ENCODE measurements at regions not wholly inside any gene's neighbourhood (a gene's known extent, or its start where the extent isn't known, plus 50 kb on each side); places are given as distances from the start of the nearest gene placed in this dataset.

GRCh38 chr4:153034681-153035080, 98.6 kb downstream of the FHDC1 start:
- 57% methylated on average over 3 of the region's 3 CpGs for WGBS (ENCODE audit: missing lambda C conversion rate)
- CTCF ChIA-PET, result no interaction called here
- FAIRE-seq, result no peak

DNA sequence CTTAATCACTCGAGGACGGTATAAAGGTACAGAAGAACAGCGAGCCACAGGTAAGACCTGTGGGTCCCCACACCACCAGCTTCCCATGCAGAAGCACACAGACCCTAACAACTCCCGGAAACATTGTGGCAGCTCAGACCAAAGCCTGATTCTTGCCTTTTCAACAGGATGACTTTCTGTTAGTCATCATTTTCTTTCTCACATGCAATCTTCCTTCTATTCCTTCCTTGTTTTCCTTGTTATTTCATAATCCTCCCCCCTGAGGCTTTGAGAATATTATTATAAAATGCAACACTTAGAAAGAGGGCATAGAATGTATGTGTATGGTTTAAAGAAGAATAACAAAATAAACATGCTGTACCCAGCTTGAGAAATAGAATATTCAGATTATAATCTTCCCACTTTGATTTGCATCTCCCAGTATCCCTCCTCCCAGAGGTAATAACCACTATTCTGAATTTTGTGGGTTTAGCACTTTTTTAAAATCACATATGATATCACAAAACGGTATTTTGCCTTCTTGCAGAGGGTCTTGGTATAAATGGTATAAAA, 100.9 kb downstream of the FHDC1 start:
- POLR2A ChIA-PET, result no interaction called here
- Histone ChIP-seq H3K4me1 (0 out of 3 replicates have a peak, but pooled peaks cover 5% of the 10 kb centered on the region), H3K9me3 (no peaks in the 10 kb centered on the region), H3K27ac (no peak overlapping the region), H3K4me3 (no peak overlapping the region), H3K4me2 (no peak overlapping the region)
- CTCF ChIA-PET, result interaction anchor here (0.5 kb wide), 1 partner anchor 193 kb away, joined by 3 read pairs; no protein-coding TSS in a partner anchor
- DNase-seq (ENCODE audit: low read depth in 1 of 2, low spot score in 1 of 2) (no peak), FAIRE-seq (no peak), ATAC-seq (no peak)
- 49% methylated on average over 5 of the region's 5 CpGs for WGBS (ENCODE audit: missing lambda C conversion rate)
- TF ChIP-seq CEBPB (IDR thresholded peaks at IDR 0.05) (no peak), RCOR1 (IDR thresholded peaks at IDR 0.05; ENCODE audit: low read depth, low read length) (no peak), TFCP2L1 (CRISPR knock-in tag; IDR thresholded peaks at IDR 0.05) (no peak), JUN (IDR thresholded peaks at IDR 0.05) (no peak), CHD4 (IDR thresholded peaks at IDR 0.05; ENCODE audit: borderline replicate concordance) (no peak), BHLHE40 (IDR thresholded peaks at IDR 0.05; ENCODE audit: low read depth, low read length) (no peak), TP53 (CRISPR knock-in tag; IDR thresholded peaks at IDR 0.05) (no peak), E2F6 (IDR thresholded peaks at IDR 0.05; ENCODE audit: borderline replicate concordance, low read depth) (no peak), FOSL2 (IDR thresholded peaks at IDR 0.05) (no peak), FOSL2 (CRISPR knock-in tag; IDR thresholded peaks at IDR 0.05) (no peak), CBX8 (IDR thresholded peaks at IDR 0.05) (no peak)
- TF ChIP-seq, protein P1, sequence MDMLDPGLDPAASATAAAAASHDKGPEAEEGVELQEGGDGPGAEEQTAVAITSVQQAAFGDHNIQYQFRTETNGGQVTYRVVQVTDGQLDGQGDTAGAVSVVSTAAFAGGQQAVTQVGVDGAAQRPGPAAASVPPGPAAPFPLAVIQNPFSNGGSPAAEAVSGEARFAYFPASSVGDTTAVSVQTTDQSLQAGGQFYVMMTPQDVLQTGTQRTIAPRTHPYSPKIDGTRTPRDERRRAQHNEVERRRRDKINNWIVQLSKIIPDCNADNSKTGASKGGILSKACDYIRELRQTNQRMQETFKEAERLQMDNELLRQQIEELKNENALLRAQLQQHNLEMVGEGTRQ (IDR thresholded peaks at IDR 0.05), result no peak

More at GRCh38 chr4:153034681-153035080, 98.6 kb downstream of the FHDC1 start:
- Histone ChIP-seq H3K27ac (no peak overlapping the region), H3K4me1 (0 out of 3 replicates have a peak, but pooled peaks cover 5% of the 10 kb centered on the region), H3K4me3 (no peak overlapping the region), H3K9me3 (no peaks in the 10 kb centered on the region), H3K4me2 (no peak overlapping the region)
- no peak for TF ChIP-seq RFX5 (IDR thresholded peaks at IDR 0.05)
- TF ChIP-seq ZC3H11A (IDR thresholded peaks at IDR 0.05), result no peak
- no peak for TF ChIP-seq CHD2 (IDR thresholded peaks at IDR 0.05; ENCODE audit: low read length, partially characterized antibody)
- TF ChIP-seq MAZ (IDR thresholded peaks at IDR 0.05; ENCODE audit: borderline replicate concordance, low read depth, low read length), result no peak
- TF ChIP-seq MYC (IDR thresholded peaks at IDR 0.05; ENCODE audit: borderline replicate concordance, low read length), result no peak
- TF ChIP-seq CBX2 (IDR thresholded peaks at IDR 0.05; ENCODE audit: borderline replicate concordance, low read depth), result no peak
- TF ChIP-seq HDAC2 (IDR thresholded peaks at IDR 0.05), result no peak
- TF ChIP-seq ZFP36 (IDR thresholded peaks at IDR 0.05; ENCODE audit: borderline replicate concordance, partially characterized antibody), result no peak
- no peak for TF ChIP-seq POLR2AphosphoS2 (conservative IDR thresholded peaks at IDR 0.05; ENCODE audit: low read length)
- TF ChIP-seq CEBPB (IDR thresholded peaks at IDR 0.05), result no peak
- TF ChIP-seq, protein P2, sequence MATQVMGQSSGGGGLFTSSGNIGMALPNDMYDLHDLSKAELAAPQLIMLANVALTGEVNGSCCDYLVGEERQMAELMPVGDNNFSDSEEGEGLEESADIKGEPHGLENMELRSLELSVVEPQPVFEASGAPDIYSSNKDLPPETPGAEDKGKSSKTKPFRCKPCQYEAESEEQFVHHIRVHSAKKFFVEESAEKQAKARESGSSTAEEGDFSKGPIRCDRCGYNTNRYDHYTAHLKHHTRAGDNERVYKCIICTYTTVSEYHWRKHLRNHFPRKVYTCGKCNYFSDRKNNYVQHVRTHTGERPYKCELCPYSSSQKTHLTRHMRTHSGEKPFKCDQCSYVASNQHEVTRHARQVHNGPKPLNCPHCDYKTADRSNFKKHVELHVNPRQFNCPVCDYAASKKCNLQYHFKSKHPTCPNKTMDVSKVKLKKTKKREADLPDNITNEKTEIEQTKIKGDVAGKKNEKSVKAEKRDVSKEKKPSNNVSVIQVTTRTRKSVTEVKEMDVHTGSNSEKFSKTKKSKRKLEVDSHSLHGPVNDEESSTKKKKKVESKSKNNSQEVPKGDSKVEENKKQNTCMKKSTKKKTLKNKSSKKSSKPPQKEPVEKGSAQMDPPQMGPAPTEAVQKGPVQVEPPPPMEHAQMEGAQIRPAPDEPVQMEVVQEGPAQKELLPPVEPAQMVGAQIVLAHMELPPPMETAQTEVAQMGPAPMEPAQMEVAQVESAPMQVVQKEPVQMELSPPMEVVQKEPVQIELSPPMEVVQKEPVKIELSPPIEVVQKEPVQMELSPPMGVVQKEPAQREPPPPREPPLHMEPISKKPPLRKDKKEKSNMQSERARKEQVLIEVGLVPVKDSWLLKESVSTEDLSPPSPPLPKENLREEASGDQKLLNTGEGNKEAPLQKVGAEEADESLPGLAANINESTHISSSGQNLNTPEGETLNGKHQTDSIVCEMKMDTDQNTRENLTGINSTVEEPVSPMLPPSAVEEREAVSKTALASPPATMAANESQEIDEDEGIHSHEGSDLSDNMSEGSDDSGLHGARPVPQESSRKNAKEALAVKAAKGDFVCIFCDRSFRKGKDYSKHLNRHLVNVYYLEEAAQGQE (IDR thresholded peaks at IDR 0.05), result no peak
- POLR2A ChIA-PET, result no interaction called here
- no peak for DNase-seq (ENCODE audit: low read depth in 1 of 2, low spot score in 1 of 2)
- ATAC-seq, result no peak
